Peyer's patch (tissue), 4 donors: ENCODE measurements at regions not wholly inside any gene's neighbourhood (a gene's known extent, or its start where the extent isn't known, plus 50 kb on each side); places are given as distances from the start of the nearest gene placed in this dataset.

Experiments
- POLR2A ChIP-seq, 2 donors: fragments of 450-650 bp; IDR thresholded peaks; one replicate each; pipeline ENCODE4 v1.5.1; 2017; ENCODE audit warnings: antibody characterized with exemption in 2 of 2, mild to moderate bottlenecking in 2 of 2, moderate library complexity in 2 of 2
- TF ChIP-seq, protein P1 (sequence below), 6 experiments: fragments of 450-650 bp in 4 of 6; fragments of 200-600 bp in 2 of 6; sonication (generic) in 1 of 6; IDR thresholded peaks; one replicate each; pipeline ENCODE4 v1.5.1; 2017 to 2019; ENCODE audit warnings: antibody characterized with exemption in 6 of 6, mild to moderate bottlenecking in 3 of 6, moderate library complexity in 1 of 6

DNA sequence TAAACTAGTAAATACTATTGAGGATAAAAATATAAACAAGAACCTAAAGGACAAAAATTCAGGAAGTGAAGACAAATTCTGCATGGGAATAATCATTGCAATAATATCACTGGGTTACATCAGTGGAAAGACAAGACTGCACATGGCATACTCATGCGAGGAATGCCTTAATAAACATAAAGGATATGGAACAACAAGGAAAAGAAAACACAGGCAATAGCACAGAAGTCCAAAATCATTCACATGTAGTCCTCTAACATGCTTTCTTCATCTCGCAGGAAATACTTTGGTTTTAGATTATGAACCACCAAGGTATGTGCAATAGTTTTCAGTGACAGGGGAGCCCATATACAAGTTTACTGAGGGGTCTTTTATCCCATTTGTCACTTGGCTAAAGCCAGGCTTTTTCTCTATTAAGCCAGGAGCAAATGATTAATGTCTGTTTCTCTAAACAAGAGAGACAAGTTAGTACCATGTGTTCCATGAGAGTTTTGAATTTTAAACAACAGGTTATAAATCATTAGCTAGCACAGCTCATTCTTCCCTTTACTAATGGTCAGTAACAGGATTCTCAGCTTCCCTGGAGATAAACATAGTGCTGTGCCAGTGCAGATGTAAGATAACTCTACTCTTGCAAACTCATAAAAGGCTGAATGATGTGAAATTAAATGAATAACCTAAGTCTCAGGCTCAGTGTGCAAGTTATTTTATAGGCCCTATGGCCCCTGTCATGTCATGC lies 353.6 kb upstream of the FSIP2 start:
- TF ChIP-seq, protein P1, sequence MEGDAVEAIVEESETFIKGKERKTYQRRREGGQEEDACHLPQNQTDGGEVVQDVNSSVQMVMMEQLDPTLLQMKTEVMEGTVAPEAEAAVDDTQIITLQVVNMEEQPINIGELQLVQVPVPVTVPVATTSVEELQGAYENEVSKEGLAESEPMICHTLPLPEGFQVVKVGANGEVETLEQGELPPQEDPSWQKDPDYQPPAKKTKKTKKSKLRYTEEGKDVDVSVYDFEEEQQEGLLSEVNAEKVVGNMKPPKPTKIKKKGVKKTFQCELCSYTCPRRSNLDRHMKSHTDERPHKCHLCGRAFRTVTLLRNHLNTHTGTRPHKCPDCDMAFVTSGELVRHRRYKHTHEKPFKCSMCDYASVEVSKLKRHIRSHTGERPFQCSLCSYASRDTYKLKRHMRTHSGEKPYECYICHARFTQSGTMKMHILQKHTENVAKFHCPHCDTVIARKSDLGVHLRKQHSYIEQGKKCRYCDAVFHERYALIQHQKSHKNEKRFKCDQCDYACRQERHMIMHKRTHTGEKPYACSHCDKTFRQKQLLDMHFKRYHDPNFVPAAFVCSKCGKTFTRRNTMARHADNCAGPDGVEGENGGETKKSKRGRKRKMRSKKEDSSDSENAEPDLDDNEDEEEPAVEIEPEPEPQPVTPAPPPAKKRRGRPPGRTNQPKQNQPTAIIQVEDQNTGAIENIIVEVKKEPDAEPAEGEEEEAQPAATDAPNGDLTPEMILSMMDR (IDR thresholded peaks at IDR 0.05), result no peak
- no peak for TF ChIP-seq POLR2A (IDR thresholded peaks at IDR 0.05)
